Lower leg skin (tissue), 3 donors: ENCODE measurements at regions not wholly inside any gene's neighbourhood (a gene's known extent, or its start where the extent isn't known, plus 50 kb on each side); places are given as distances from the start of the nearest gene placed in this dataset.

Experiments used
- POLR2A ChIP-seq, 2 donors: fragments of 450-650 bp; IDR thresholded peaks; one replicate each; pipeline ENCODE4 v1.6.1; 2016 to 2017; ENCODE audit warnings: antibody characterized with exemption in 2 of 2, mild to moderate bottlenecking in 1 of 2, moderate library complexity in 1 of 2
- TF ChIP-seq, protein P1 (sequence below), 3 donors: fragments of 450-650 bp; IDR thresholded peaks; one replicate each; pipeline ENCODE4 v1.5.1; 2016; ENCODE audit warnings: antibody characterized with exemption in 3 of 3, mild to moderate bottlenecking in 3 of 3, moderate library complexity in 2 of 3

GRCh38 chr6:43941174-43941573 lies 171.2 kb downstream of the VEGFA start:
- TF ChIP-seq, protein P1, sequence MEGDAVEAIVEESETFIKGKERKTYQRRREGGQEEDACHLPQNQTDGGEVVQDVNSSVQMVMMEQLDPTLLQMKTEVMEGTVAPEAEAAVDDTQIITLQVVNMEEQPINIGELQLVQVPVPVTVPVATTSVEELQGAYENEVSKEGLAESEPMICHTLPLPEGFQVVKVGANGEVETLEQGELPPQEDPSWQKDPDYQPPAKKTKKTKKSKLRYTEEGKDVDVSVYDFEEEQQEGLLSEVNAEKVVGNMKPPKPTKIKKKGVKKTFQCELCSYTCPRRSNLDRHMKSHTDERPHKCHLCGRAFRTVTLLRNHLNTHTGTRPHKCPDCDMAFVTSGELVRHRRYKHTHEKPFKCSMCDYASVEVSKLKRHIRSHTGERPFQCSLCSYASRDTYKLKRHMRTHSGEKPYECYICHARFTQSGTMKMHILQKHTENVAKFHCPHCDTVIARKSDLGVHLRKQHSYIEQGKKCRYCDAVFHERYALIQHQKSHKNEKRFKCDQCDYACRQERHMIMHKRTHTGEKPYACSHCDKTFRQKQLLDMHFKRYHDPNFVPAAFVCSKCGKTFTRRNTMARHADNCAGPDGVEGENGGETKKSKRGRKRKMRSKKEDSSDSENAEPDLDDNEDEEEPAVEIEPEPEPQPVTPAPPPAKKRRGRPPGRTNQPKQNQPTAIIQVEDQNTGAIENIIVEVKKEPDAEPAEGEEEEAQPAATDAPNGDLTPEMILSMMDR (IDR thresholded peaks at IDR 0.05): no peak
- no peak for TF ChIP-seq POLR2A (IDR thresholded peaks at IDR 0.05)
